OCI-LY3 (cell line): ENCODE measurements at regions not wholly inside any gene's neighbourhood (a gene's known extent, or its start where the extent isn't known, plus 50 kb on each side); places are given as distances from the start of the nearest gene placed in this dataset.

ENCODE experiments used
- H2AFZ ChIP-seq: fragments of 200-600, 300-600 bp; shearing (Covaris generic); 2 replicates; pipeline ENCODE4 v1.6.0; 2014; ENCODE audit warnings: antibody characterized with exemption, low read depth, low read length
- H3K27ac ChIP-seq: fragments of 200-600, 300-600 bp; sonication (generic); 2 replicates; pipeline ENCODE4 v1.5.1; 2014; ENCODE audit warnings: mild to moderate bottlenecking, low read length, moderate library complexity, mixed read lengths
- H3K27me3 ChIP-seq: fragments of 200-600, 300-600 bp; sonication (generic); 2 replicates; pipeline ENCODE4 v1.6.1; 2014; ENCODE audit warnings: low read depth, low read length, mixed read lengths
- H3K36me3 ChIP-seq: fragments of 200-600, 300-600 bp; sonication (generic); replicated peaks from 2 replicates; pipeline ENCODE3; 2014; ENCODE audit warnings: low read depth, low read length, mixed read lengths
- H3K4me1 ChIP-seq: fragments of 300-600, 200-600 bp; sonication (generic); 2 replicates; pipeline ENCODE4 v1.6.1; 2014; ENCODE audit warnings: low read length, mixed read lengths
- H3K4me2 ChIP-seq: fragments of 200-600, 300-600 bp; sonication (generic); 2 replicates; pipeline ENCODE4 v1.6.1; 2014; ENCODE audit warnings: low read length, mixed read lengths
- H3K4me3 ChIP-seq: fragments of 300-600, 200-600 bp; sonication (generic); 2 replicates; pipeline ENCODE4 v1.5.1; 2014; ENCODE audit warnings: antibody characterized with exemption, mild to moderate bottlenecking, low read length, moderate library complexity
- H3K79me2 ChIP-seq: fragments of 300-600, 200-600 bp; shearing (Covaris generic); 2 replicates; pipeline ENCODE4 v1.6.1; 2014; ENCODE audit warnings: mild to moderate bottlenecking, low read length, mixed read lengths
- H3K9ac ChIP-seq: fragments of 300-600, 200-600 bp; shearing (Covaris generic); 2 replicates; pipeline ENCODE4 v1.6.0; 2014; ENCODE audit warnings: mild to moderate bottlenecking, low read length, moderate library complexity
- H3K9me3 ChIP-seq: fragments of 200-600, 300-600 bp; shearing (Covaris generic); 2 replicates; pipeline ENCODE4 v1.6.1; 2014; ENCODE audit warnings: low read length, mixed read lengths; ENCODE audit not compliant: insufficient read depth
- H4K20me1 ChIP-seq: fragments of 200-600, 300-600 bp; sonication (generic); 2 replicates; pipeline ENCODE4 v1.6.1; 2016; ENCODE audit warnings: low read length, mixed read lengths; ENCODE audit not compliant: insufficient read depth
- EZH2phosphoT487 ChIP-seq: fragments of 200-600 bp; shearing (Covaris generic); IDR thresholded peaks from 2 replicates; pipeline ENCODE4 v1.6.1; 2018; ENCODE audit warnings: antibody characterized with exemption, mixed run types, low read depth
- TF ChIP-seq, protein P1 (sequence below): fragments of 200-600, 300-600 bp; sonication (generic); IDR thresholded peaks from 2 replicates; pipeline ENCODE4 v1.5.1; 2014; ENCODE audit warnings: antibody characterized with exemption, low read length, low read depth

DNA sequence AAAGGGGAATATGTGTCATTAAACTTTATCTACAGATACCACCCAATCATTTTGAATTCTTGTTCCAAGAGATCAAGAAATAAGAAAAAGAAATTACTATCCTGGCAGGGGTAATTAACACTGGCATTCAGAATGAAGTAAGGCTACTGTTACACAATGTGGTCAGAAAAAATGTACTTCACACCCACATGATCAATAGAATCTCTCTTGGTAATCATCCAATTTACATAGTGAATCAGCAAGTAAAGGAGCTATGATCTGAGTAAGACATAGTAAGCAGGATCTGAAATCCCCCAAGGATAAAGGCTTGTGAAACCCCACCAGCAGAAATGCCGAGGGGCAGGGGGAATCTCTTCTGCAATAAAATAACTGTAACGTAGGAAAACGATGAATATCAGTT is 466.5 kb downstream of the FAM181B start:
- no peaks in the 10 kb centered on the region for H3K36me3 ChIP-seq
- H3K4me1 ChIP-seq = peaks cover 15% of the 10 kb centered on the region
- no peaks in the 10 kb centered on the region for H3K9me3 ChIP-seq
- no peak for TF ChIP-seq EZH2phosphoT487
- TF ChIP-seq, protein P1, sequence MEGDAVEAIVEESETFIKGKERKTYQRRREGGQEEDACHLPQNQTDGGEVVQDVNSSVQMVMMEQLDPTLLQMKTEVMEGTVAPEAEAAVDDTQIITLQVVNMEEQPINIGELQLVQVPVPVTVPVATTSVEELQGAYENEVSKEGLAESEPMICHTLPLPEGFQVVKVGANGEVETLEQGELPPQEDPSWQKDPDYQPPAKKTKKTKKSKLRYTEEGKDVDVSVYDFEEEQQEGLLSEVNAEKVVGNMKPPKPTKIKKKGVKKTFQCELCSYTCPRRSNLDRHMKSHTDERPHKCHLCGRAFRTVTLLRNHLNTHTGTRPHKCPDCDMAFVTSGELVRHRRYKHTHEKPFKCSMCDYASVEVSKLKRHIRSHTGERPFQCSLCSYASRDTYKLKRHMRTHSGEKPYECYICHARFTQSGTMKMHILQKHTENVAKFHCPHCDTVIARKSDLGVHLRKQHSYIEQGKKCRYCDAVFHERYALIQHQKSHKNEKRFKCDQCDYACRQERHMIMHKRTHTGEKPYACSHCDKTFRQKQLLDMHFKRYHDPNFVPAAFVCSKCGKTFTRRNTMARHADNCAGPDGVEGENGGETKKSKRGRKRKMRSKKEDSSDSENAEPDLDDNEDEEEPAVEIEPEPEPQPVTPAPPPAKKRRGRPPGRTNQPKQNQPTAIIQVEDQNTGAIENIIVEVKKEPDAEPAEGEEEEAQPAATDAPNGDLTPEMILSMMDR = no peak
- H3K4me3 ChIP-seq = no peak overlapping the region
- no peak overlapping the region for H2AFZ ChIP-seq
- no peaks in the 10 kb centered on the region for H4K20me1 ChIP-seq
- no peak overlapping the region for H3K9ac ChIP-seq
- H3K4me2 ChIP-seq = no peak overlapping the region
- no peak overlapping the region for H3K27ac ChIP-seq
- no peaks in the 10 kb centered on the region for H3K27me3 ChIP-seq
- H3K79me2 ChIP-seq = no peaks in the 10 kb centered on the region

DNA sequence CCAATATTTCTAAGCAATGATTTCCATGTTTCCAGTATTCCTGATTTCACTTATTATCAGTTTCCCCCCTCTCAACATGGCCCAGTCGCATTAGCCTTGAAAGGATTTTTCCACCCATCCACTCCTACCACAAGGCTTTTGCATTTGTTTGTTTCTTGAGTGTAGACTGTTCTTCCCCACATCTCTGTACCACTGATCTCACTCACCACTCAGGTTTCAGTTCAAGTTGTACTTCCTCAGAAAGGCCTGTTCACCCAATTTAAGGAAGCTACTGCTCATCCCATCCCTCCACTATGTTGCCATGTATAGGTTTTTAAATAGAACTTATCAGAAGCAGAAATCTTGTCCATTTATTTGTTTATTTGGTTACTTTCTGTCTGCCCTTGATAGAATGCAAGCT is 472.3 kb downstream of the FAM181B start:
- no peak overlapping the region for H3K4me3 ChIP-seq
- TF ChIP-seq, protein P1 = no peak
- no peak overlapping the region for H2AFZ ChIP-seq
- H3K27ac ChIP-seq = peak overlapping the region; percentile 6; the same call in 1 of the 2 replicates
- no peaks in the 10 kb centered on the region for H3K27me3 ChIP-seq
- peaks cover 21% of the 10 kb centered on the region for H3K4me1 ChIP-seq
- H3K9me3 ChIP-seq = no peaks in the 10 kb centered on the region
- H3K9ac ChIP-seq = no peak overlapping the region
- no peaks in the 10 kb centered on the region for H3K79me2 ChIP-seq
- no peaks in the 10 kb centered on the region for H3K36me3 ChIP-seq
- H4K20me1 ChIP-seq = no peaks in the 10 kb centered on the region
- peak overlapping the region; percentile 37 for H3K4me2 ChIP-seq

DNA sequence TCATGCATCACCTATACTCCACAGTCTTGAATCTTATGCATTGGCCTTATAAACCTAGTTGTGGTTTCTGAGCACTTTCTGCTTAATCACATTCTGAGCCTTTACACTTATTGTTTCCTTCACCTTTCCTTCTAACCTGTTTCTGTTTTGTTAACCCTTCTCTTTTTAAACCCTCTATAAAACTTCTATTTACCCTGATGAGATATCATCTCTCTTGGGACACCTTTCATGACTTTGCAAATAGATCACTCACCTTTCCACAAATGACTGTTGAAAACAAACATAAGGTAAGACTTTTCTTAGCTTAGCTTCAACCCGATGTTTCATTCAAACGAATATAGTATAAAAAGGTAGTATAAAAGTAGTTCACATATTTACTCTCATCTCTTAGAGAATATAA is 483.6 kb downstream of the FAM181B start:
- Histone ChIP-seq H3K4me3 (no peak overlapping the region), H3K27me3 (no peaks in the 10 kb centered on the region), H3K4me1 (no peaks in the 10 kb centered on the region), H3K36me3 (no peaks in the 10 kb centered on the region), H2AFZ (no peak overlapping the region), H3K4me2 (no peak overlapping the region), H3K9ac (no peak overlapping the region), H3K79me2 (no peaks in the 10 kb centered on the region), H4K20me1 (no peaks in the 10 kb centered on the region), H3K9me3 (no peaks in the 10 kb centered on the region), H3K27ac (no peak overlapping the region)
- TF ChIP-seq, protein P1 = no peak
- no peak for TF ChIP-seq EZH2phosphoT487

DNA sequence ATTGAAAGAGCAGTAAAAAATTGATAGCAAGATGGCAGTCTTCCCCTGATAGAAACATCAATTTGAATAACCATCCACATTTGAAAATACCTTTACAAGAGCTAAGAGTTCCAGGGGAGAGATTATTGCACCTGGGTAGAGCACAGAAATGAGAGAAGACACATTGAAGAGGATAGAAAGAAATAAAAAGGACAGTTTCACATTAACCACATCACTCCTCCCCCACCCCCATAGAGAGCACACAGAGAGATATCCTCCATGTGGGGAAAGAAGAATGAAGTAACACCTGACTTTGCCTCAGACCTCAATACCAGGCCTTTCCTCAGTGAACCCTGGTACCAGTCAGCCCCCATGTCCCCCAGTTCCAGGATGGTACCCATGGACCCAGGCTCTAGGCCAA is 486.7 kb downstream of the FAM181B start:
- Histone ChIP-seq H3K27me3 (no peaks in the 10 kb centered on the region), H3K36me3 (no peaks in the 10 kb centered on the region), H4K20me1 (no peaks in the 10 kb centered on the region), H3K4me3 (no peak overlapping the region), H3K27ac (no peak overlapping the region), H3K4me2 (no peak overlapping the region), H3K9me3 (no peaks in the 10 kb centered on the region), H3K4me1 (no peaks in the 10 kb centered on the region), H3K79me2 (no peaks in the 10 kb centered on the region), H3K9ac (no peak overlapping the region), H2AFZ (no peak overlapping the region)
- TF ChIP-seq EZH2phosphoT487 = no peak
- TF ChIP-seq, protein P1 = peak; percentile 12; the same call in 1 of the 2 replicates
